ENCODE measurements at regions not wholly inside any gene's neighbourhood (a gene's known extent, or its start where the extent isn't known, plus 50 kb on each side); places are given as distances from the start of the nearest gene placed in this dataset.

GRCh38 chr4:53924333-53925049, 139.9 kb downstream of the CHIC2 start (continued):
- TF ChIP-seq ZNF462 (CRISPR knock-in tag; IDR thresholded peaks at IDR 0.05) (no peak), STAT1 (IDR thresholded peaks at IDR 0.05; ENCODE audit: unreplicated experiment) (no peak), ZNF331 (CRISPR knock-in tag; IDR thresholded peaks at IDR 0.05; ENCODE audit: low read depth) (no peak), JUNB (IDR thresholded peaks at IDR 0.05; ENCODE audit: unreplicated experiment) (no peak), ZNF114 (CRISPR knock-in tag; IDR thresholded peaks at IDR 0.05) (no peak), NANOG (IDR thresholded peaks at IDR 0.05; ENCODE audit: borderline replicate concordance) (no peak), REST (IDR thresholded peaks at IDR 0.05; ENCODE audit: unreplicated experiment) (no peak)
- TF ChIP-seq, protein P1, sequence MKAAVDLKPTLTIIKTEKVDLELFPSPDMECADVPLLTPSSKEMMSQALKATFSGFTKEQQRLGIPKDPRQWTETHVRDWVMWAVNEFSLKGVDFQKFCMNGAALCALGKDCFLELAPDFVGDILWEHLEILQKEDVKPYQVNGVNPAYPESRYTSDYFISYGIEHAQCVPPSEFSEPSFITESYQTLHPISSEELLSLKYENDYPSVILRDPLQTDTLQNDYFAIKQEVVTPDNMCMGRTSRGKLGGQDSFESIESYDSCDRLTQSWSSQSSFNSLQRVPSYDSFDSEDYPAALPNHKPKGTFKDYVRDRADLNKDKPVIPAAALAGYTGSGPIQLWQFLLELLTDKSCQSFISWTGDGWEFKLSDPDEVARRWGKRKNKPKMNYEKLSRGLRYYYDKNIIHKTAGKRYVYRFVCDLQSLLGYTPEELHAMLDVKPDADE (IDR thresholded peaks at IDR 0.05) = no peak

Data from GM23338 (cell line).